Esophagus muscularis mucosa (tissue), 2 donors: ENCODE measurements at regions not wholly inside any gene's neighbourhood (a gene's known extent, or its start where the extent isn't known, plus 50 kb on each side); places are given as distances from the start of the nearest gene placed in this dataset.

ENCODE experiments used
- EP300 ChIP-seq: sonication (generic); formaldehyde crosslinking; IDR thresholded peaks from one replicate; pipeline ENCODE4 v1.6.1; 2017; ENCODE audit warnings: antibody characterized with exemption
- POLR2A ChIP-seq: fragments of 450-650 bp; IDR thresholded peaks from one replicate; pipeline ENCODE4 v1.6.1; 2017; ENCODE audit warnings: antibody characterized with exemption, moderate library complexity, mild to moderate bottlenecking, low read depth

- no peak for TF ChIP-seq POLR2A
- TF ChIP-seq EP300, result no peak
These were observed 58.0 kb upstream of the HNF1B start for GRCh38 chr17:37802712-37803416.
